ENCODE measurements at regions not wholly inside any gene's neighbourhood (a gene's known extent, or its start where the extent isn't known, plus 50 kb on each side); places are given as distances from the start of the nearest gene placed in this dataset.
A peak's percentile ranks its signal among the peaks of the same experiment; 100 is the strongest.

GRCh38 chr15:94621736-94622135 lies 390.4 kb downstream of the MCTP2 start:
- no peaks in the 10 kb centered on the region; the same call in 1 of the 2 replicates for H3K9me3 ChIP-seq (replicated peaks)
- no peaks in the 10 kb centered on the region for H3K36me3 ChIP-seq
- no peak overlapping the region for H3K4me3 ChIP-seq
- DNase-seq (ENCODE audit: low read depth in 1 of 2, low spot score in 2 of 2): no peak
- no peaks in the 10 kb centered on the region for H3K4me1 ChIP-seq (replicated peaks)
- H3K27me3 ChIP-seq (replicated peaks): no peaks in the 10 kb centered on the region
- H3K27ac ChIP-seq: no peak overlapping the region

- Histone ChIP-seq H3K4me3 (no peak overlapping the region), H3K9me3 (replicated peaks) (no peaks in the 10 kb centered on the region; the same call in 1 of the 2 replicates), H3K27me3 (replicated peaks) (no peaks in the 10 kb centered on the region), H3K36me3 (no peaks in the 10 kb centered on the region), H3K27ac (no peak overlapping the region), H3K4me1 (replicated peaks) (no peaks in the 10 kb centered on the region)
- DNase-seq (ENCODE audit: low read depth in 1 of 2, low spot score in 2 of 2): no peak
These were observed 395.6 kb downstream of the MCTP2 start for GRCh38 chr15:94626949-94627348.

GRCh38 chr15:94631608-94632007 lies 400.2 kb downstream of the MCTP2 start:
- H3K4me1 ChIP-seq (replicated peaks): no peaks in the 10 kb centered on the region
- DNase-seq (ENCODE audit: low read depth in 1 of 2, low spot score in 2 of 2): no peak
- no peak overlapping the region for H3K4me3 ChIP-seq
- no peaks in the 10 kb centered on the region for H3K27me3 ChIP-seq (replicated peaks)
- no peak overlapping the region for H3K27ac ChIP-seq
- no peaks in the 10 kb centered on the region for H3K9me3 ChIP-seq (replicated peaks)
- H3K36me3 ChIP-seq: no peaks in the 10 kb centered on the region

- Histone ChIP-seq H3K4me1 (replicated peaks) (no peaks in the 10 kb centered on the region), H3K36me3 (no peaks in the 10 kb centered on the region), H3K27ac (no peak overlapping the region), H3K27me3 (replicated peaks) (no peaks in the 10 kb centered on the region), H3K4me3 (no peak overlapping the region), H3K9me3 (replicated peaks) (no peaks in the 10 kb centered on the region)
- DNase-seq (ENCODE audit: low read depth in 1 of 2, low spot score in 2 of 2): no peak
These were observed 406.8 kb downstream of the MCTP2 start for GRCh38 chr15:94638183-94638582.

- no peaks in the 10 kb centered on the region for H3K36me3 ChIP-seq
- DNase-seq (ENCODE audit: low read depth in 1 of 2, low spot score in 2 of 2): no peak
- H3K27me3 ChIP-seq (replicated peaks): no peaks in the 10 kb centered on the region
These were observed 408.3 kb downstream of the MCTP2 start for GRCh38 chr15:94639701-94640100.

GRCh38 chr15:94644433-94644832 lies 413.1 kb downstream of the MCTP2 start:
- Histone ChIP-seq H3K4me3 (no peak overlapping the region), H3K27me3 (replicated peaks) (no peaks in the 10 kb centered on the region), H3K9me3 (replicated peaks) (no peaks in the 10 kb centered on the region), H3K36me3 (no peaks in the 10 kb centered on the region), H3K27ac (no peak overlapping the region), H3K4me1 (replicated peaks) (no peaks in the 10 kb centered on the region)
- no peak for DNase-seq (ENCODE audit: low read depth in 1 of 2, low spot score in 2 of 2)

More at GRCh38 chr15:94639701-94640100, 408.3 kb downstream of the MCTP2 start:
- Histone ChIP-seq H3K4me1 (replicated peaks) (no peaks in the 10 kb centered on the region), H3K9me3 (replicated peaks) (no peaks in the 10 kb centered on the region), H3K4me3 (no peak overlapping the region), H3K27ac (no peak overlapping the region)

- no peak overlapping the region for H3K4me3 ChIP-seq
- no peak overlapping the region for H3K27ac ChIP-seq
- no peaks in the 10 kb centered on the region for H3K9me3 ChIP-seq (replicated peaks)
- no peak for DNase-seq (ENCODE audit: low read depth in 1 of 2, low spot score in 2 of 2)
- no peaks in the 10 kb centered on the region for H3K4me1 ChIP-seq (replicated peaks)
- no peaks in the 10 kb centered on the region for H3K27me3 ChIP-seq (replicated peaks)
- no peaks in the 10 kb centered on the region for H3K36me3 ChIP-seq
These were observed 421.7 kb downstream of the MCTP2 start for GRCh38 chr15:94653071-94653470.

GRCh38 chr15:94655249-94655880 lies 424.0 kb downstream of the MCTP2 start:
- no peak for DNase-seq (ENCODE audit: low read depth in 1 of 2, low spot score in 2 of 2)
- Histone ChIP-seq H3K4me1 (replicated peaks) (no peaks in the 10 kb centered on the region), H3K9me3 (replicated peaks) (no peaks in the 10 kb centered on the region), H3K4me3 (no peak overlapping the region), H3K36me3 (no peaks in the 10 kb centered on the region), H3K27ac (no peak overlapping the region), H3K27me3 (replicated peaks) (no peaks in the 10 kb centered on the region)

GRCh38 chr15:94665676-94666441 lies 434.5 kb downstream of the MCTP2 start:
- DNase-seq (ENCODE audit: low read depth in 1 of 2, low spot score in 2 of 2): no peak
- Histone ChIP-seq H3K9me3 (replicated peaks) (no peaks in the 10 kb centered on the region; the same call in 1 of the 2 replicates), H3K36me3 (no peaks in the 10 kb centered on the region), H3K27me3 (replicated peaks) (no peaks in the 10 kb centered on the region), H3K4me1 (replicated peaks) (no peaks in the 10 kb centered on the region), H3K27ac (no peak overlapping the region), H3K4me3 (no peak overlapping the region)

GRCh38 chr15:94666553-94666952 lies 435.2 kb downstream of the MCTP2 start:
- H3K4me1 ChIP-seq (replicated peaks): no peaks in the 10 kb centered on the region
- no peak overlapping the region for H3K4me3 ChIP-seq
- DNase-seq (ENCODE audit: low read depth in 1 of 2, low spot score in 2 of 2): no peak
- H3K27ac ChIP-seq: no peak overlapping the region
- no peaks in the 10 kb centered on the region for H3K36me3 ChIP-seq
- H3K27me3 ChIP-seq (replicated peaks): no peaks in the 10 kb centered on the region
- no peaks in the 10 kb centered on the region; the same call in 1 of the 2 replicates for H3K9me3 ChIP-seq (replicated peaks)

- Histone ChIP-seq H3K27ac (no peak overlapping the region), H3K9me3 (replicated peaks) (no peaks in the 10 kb centered on the region; the same call in 1 of the 2 replicates), H3K4me3 (no peak overlapping the region), H3K4me1 (replicated peaks) (no peaks in the 10 kb centered on the region), H3K27me3 (replicated peaks) (no peaks in the 10 kb centered on the region), H3K36me3 (no peaks in the 10 kb centered on the region)
- no peak for DNase-seq (ENCODE audit: low read depth in 1 of 2, low spot score in 2 of 2)
These were observed 435.7 kb downstream of the MCTP2 start for GRCh38 chr15:94667109-94667508.

- DNase-seq (ENCODE audit: low read depth in 1 of 2, low spot score in 2 of 2): peak in 1 of 2 experiments; percentile 22
- H3K4me3 ChIP-seq: no peak overlapping the region
- H3K27ac ChIP-seq: no peak overlapping the region
- no peaks in the 10 kb centered on the region for H3K4me1 ChIP-seq (replicated peaks)
- H3K9me3 ChIP-seq (replicated peaks): no peaks in the 10 kb centered on the region; the same call in 1 of the 2 replicates
- H3K27me3 ChIP-seq (replicated peaks): no peaks in the 10 kb centered on the region
- H3K36me3 ChIP-seq: no peaks in the 10 kb centered on the region
These were observed 439.2 kb downstream of the MCTP2 start for GRCh38 chr15:94670438-94671034.

GRCh38 chr15:94671858-94672532 lies 440.6 kb downstream of the MCTP2 start:
- H3K4me3 ChIP-seq: no peak overlapping the region
- no peak overlapping the region for H3K27ac ChIP-seq
- H3K27me3 ChIP-seq (replicated peaks): no peaks in the 10 kb centered on the region
- no peaks in the 10 kb centered on the region for H3K36me3 ChIP-seq
- no peaks in the 10 kb centered on the region for H3K4me1 ChIP-seq (replicated peaks)
- no peaks in the 10 kb centered on the region for H3K9me3 ChIP-seq (replicated peaks)
- DNase-seq (ENCODE audit: low read depth in 1 of 2, low spot score in 2 of 2): no peak

GRCh38 chr15:94673801-94674200 lies 442.4 kb downstream of the MCTP2 start:
- Histone ChIP-seq H3K36me3 (no peaks in the 10 kb centered on the region), H3K27ac (no peak overlapping the region), H3K9me3 (replicated peaks) (no peaks in the 10 kb centered on the region), H3K4me3 (no peak overlapping the region), H3K4me1 (replicated peaks) (no peaks in the 10 kb centered on the region), H3K27me3 (replicated peaks) (no peaks in the 10 kb centered on the region)
- DNase-seq (ENCODE audit: low read depth in 1 of 2, low spot score in 2 of 2): no peak
